Mucosa of descending colon (tissue), 3 donors: ENCODE measurements at regions not wholly inside any gene's neighbourhood (a gene's known extent, or its start where the extent isn't known, plus 50 kb on each side); places are given as distances from the start of the nearest gene placed in this dataset.

Source experiments
- ATAC-seq: fragments of 200-7000 bp; cut with Tn5 transposase; one replicate; pipeline ENCODE4 v1.9.1; 2020; ENCODE audit warnings: mild to moderate bottlenecking, moderate library complexity
- DNase-seq, 3 donors: peaks; one replicate each; pipeline ENCODE4 v3.0.0-alpha.2; 2020
- H3K36me3 ChIP-seq: fragments of 200-600 bp; one replicate; pipeline ENCODE4 v1.8.0; 2021; ENCODE audit warnings: low read depth, mild to moderate bottlenecking
- H3K4me1 ChIP-seq: fragments of 200-600 bp; one replicate; pipeline ENCODE4 v1.8.0; 2021; ENCODE audit warnings: low read depth, mild to moderate bottlenecking
- H3K4me3 ChIP-seq: fragments of 200-600 bp; one replicate; pipeline ENCODE4 v1.8.0; 2021; ENCODE audit warnings: mild to moderate bottlenecking
- H3K9me3 ChIP-seq: fragments of 200-600 bp; one replicate; pipeline ENCODE4 v1.8.0; 2021; ENCODE audit warnings: mild to moderate bottlenecking
- intact Hi-C, 2 donors: fragments of 100-400 bp; cut with DNase I in 1 of 2; cut with micrococcal nuclease in 1 of 2; formaldehyde crosslinking; loops; one replicate each; pipeline versions ENCODE4 v1.11.0 to v1.11.1; 2022; cut with DNase I, micrococcal nuclease
- TF ChIP-seq, protein P1 (sequence below): fragments of 200-600 bp; IDR thresholded peaks from one replicate; pipeline ENCODE4 v1.8.0; 2022; ENCODE audit warnings: antibody characterized with exemption, mild to moderate bottlenecking
- donor health status: DM: no; HTN: no; CAD: no; lungs with moderate emphysema.
- donor health status: DM: no; HTN: no; CAD: no.
- donor health status: DM: no; HTN: yes; CAD: no.

DNA sequence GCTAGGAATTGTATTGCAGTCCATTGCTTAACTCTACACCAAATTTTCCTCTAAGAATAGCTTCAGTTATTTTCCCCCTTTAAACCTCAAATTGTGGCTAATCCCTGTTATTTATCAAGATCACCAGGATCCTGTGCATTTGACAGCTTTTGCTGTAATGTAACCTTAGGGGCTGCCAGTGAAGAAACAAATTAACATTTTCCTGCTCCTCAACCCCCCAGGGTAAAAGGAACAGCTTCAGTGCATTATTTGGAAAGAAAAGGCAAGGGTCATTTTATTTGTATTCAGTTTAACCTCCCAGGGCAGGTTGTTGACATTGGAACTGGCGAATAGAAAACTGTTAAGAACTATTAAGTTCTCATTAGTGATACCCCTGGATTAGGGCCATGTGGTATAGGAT, 57.0 kb downstream of the PCDH20 start:
- no peak overlapping the region for H3K4me3 ChIP-seq

DNA sequence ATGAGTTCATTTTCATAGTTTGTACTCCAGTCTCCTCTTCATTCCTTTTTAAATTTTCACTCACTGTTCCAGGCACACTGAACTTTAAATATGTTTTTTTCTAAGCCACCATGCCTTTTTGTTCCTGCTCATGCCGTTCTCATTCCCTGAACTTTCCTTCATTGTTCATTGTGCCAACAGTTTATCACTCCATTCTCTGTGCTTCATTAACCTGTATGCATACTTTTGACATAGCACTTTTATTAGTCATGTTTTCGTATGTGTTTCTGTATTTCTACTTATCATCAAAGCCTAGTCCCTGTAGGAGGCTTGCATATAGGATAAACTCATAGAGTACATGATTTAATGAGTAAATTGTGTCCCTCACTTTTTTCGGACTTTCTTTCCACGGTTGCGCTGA, 65.3 kb downstream of the PCDH20 start:
- intact Hi-C loops: no loop called here
- H3K36me3 ChIP-seq: no peaks in the 10 kb centered on the region
- no peak for ATAC-seq
- no peaks in the 10 kb centered on the region for H3K4me1 ChIP-seq
- no peaks in the 10 kb centered on the region for H3K9me3 ChIP-seq
- no peak for DNase-seq
- H3K4me3 ChIP-seq: no peak overlapping the region
- TF ChIP-seq, protein P1, sequence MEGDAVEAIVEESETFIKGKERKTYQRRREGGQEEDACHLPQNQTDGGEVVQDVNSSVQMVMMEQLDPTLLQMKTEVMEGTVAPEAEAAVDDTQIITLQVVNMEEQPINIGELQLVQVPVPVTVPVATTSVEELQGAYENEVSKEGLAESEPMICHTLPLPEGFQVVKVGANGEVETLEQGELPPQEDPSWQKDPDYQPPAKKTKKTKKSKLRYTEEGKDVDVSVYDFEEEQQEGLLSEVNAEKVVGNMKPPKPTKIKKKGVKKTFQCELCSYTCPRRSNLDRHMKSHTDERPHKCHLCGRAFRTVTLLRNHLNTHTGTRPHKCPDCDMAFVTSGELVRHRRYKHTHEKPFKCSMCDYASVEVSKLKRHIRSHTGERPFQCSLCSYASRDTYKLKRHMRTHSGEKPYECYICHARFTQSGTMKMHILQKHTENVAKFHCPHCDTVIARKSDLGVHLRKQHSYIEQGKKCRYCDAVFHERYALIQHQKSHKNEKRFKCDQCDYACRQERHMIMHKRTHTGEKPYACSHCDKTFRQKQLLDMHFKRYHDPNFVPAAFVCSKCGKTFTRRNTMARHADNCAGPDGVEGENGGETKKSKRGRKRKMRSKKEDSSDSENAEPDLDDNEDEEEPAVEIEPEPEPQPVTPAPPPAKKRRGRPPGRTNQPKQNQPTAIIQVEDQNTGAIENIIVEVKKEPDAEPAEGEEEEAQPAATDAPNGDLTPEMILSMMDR: no peak

More for the DNA sequence above, 57.0 kb downstream of the PCDH20 start:
- Histone ChIP-seq H3K9me3 (no peaks in the 10 kb centered on the region), H3K36me3 (no peaks in the 10 kb centered on the region), H3K4me1 (no peaks in the 10 kb centered on the region)
- DNase-seq (no peak), ATAC-seq (no peak)
- TF ChIP-seq, protein P1: no peak
- intact Hi-C loops: no loop called here

- no peaks in the 10 kb centered on the region for H3K36me3 ChIP-seq
- H3K4me3 ChIP-seq: no peak overlapping the region
- TF ChIP-seq, protein P1: no peak
- H3K4me1 ChIP-seq: no peaks in the 10 kb centered on the region
- H3K9me3 ChIP-seq: no peaks in the 10 kb centered on the region
- DNase-seq (peak in 1 of 3 donors; percentile 17), ATAC-seq (peak; percentile 20)
- intact Hi-C loops: no loop called here
These were observed 76.5 kb downstream of the PCDH20 start for GRCh38 chr13:61339054-61339621.

GRCh38 chr13:61316647-61317046, 99.0 kb downstream of the PCDH20 start:
- DNase-seq (no peak), ATAC-seq (no peak)
- peaks cover 3% of the 10 kb centered on the region for H3K9me3 ChIP-seq
- no peaks in the 10 kb centered on the region for H3K36me3 ChIP-seq
- TF ChIP-seq, protein P1: no peak
- H3K4me3 ChIP-seq: no peak overlapping the region
- intact Hi-C loops: no loop called here
- no peaks in the 10 kb centered on the region for H3K4me1 ChIP-seq

GRCh38 chr13:61294467-61295191, 121.0 kb downstream of the PCDH20 start:
- Histone ChIP-seq H3K4me1 (no peaks in the 10 kb centered on the region), H3K36me3 (no peaks in the 10 kb centered on the region), H3K9me3 (no peaks in the 10 kb centered on the region), H3K4me3 (no peak overlapping the region)
- DNase-seq: no peak
- no peak for ATAC-seq
- intact Hi-C loops: no loop called here
- TF ChIP-seq, protein P1: no peak
